Loucy (cell line): ENCODE measurements at regions not wholly inside any gene's neighbourhood (a gene's known extent, or its start where the extent isn't known, plus 50 kb on each side); places are given as distances from the start of the nearest gene placed in this dataset.

Experiments used
- H2AFZ ChIP-seq: fragments of 200-600 bp; sonication (generic); 2 replicates; pipeline ENCODE4 v1.6.0; 2016; ENCODE audit warnings: antibody characterized with exemption, mild to moderate bottlenecking, low read length, moderate library complexity
- H3F3A ChIP-seq: fragments of 200-600 bp; 2 replicates; pipeline ENCODE4 v1.6.0; 2016; ENCODE audit warnings: antibody characterized with exemption, low read depth, mild to moderate bottlenecking
- H3K27me3 ChIP-seq: fragments of 200-600 bp; sonication (generic); 2 replicates; pipeline ENCODE4 v1.6.1; 2014; ENCODE audit warnings: low read length, mild to moderate bottlenecking; ENCODE audit not compliant: insufficient read depth, poor library complexity, severe bottlenecking
- H3K36me3 ChIP-seq: fragments of 200-600 bp; sonication (generic); 2 replicates; pipeline ENCODE4 v1.6.1; 2016; ENCODE audit warnings: low read length; ENCODE audit not compliant: insufficient read depth
- H3K4me1 ChIP-seq: fragments of 200-600 bp; sonication (generic); 2 replicates; pipeline ENCODE4 v1.5.1; 2014; ENCODE audit warnings: low read length, mild to moderate bottlenecking; ENCODE audit not compliant: insufficient read depth, poor library complexity, severe bottlenecking
- H3K4me2 ChIP-seq: fragments of 200-600 bp; sonication (generic); 2 replicates; pipeline ENCODE4 v1.6.0; 2014; ENCODE audit warnings: antibody characterized with exemption, low read length, low read depth, mild to moderate bottlenecking; ENCODE audit not compliant: poor library complexity, severe bottlenecking
- H3K4me3 ChIP-seq: fragments of 200-600 bp; sonication (generic); 2 replicates; pipeline ENCODE4 v1.5.1; 2014; ENCODE audit warnings: low read length, mild to moderate bottlenecking, mixed read lengths; ENCODE audit not compliant: poor library complexity, severe bottlenecking
- H3K79me2 ChIP-seq: fragments of 200-600 bp; sonication (generic); 2 replicates; pipeline ENCODE4 v1.6.1; 2014; ENCODE audit warnings: low read length; ENCODE audit not compliant: insufficient read depth
- H3K9ac ChIP-seq: fragments of 200-600 bp; sonication (generic); 2 replicates; pipeline ENCODE4 v1.6.0; 2014; ENCODE audit warnings: mild to moderate bottlenecking, low read depth, low read length, moderate library complexity; ENCODE audit not compliant: poor library complexity, severe bottlenecking
- H3K9me2 ChIP-seq: fragments of 200-600 bp; sonication (generic); replicated peaks from 2 replicates; pipeline ENCODE4 v1.6.1; 2016; ENCODE audit warnings: low read depth, low read length, mixed read lengths
- H3K9me3 ChIP-seq: fragments of 200-600 bp; sonication (generic); 2 replicates; pipeline ENCODE4 v1.6.1; 2014; ENCODE audit warnings: mild to moderate bottlenecking, antibody characterized with exemption, low read length, low read depth; ENCODE audit not compliant: insufficient read depth
- H4K20me1 ChIP-seq: fragments of 200-600 bp; sonication (generic); 2 replicates; pipeline ENCODE4 v1.6.0; 2014; ENCODE audit warnings: antibody characterized with exemption, low read length, mild to moderate bottlenecking; ENCODE audit not compliant: insufficient read depth, poor library complexity, severe bottlenecking
- EZH2phosphoT487 ChIP-seq: fragments of 200-600 bp; IDR thresholded peaks from 2 replicates; pipeline ENCODE4 v1.6.1; 2018; ENCODE audit warnings: antibody characterized with exemption, mild to moderate bottlenecking, moderate library complexity, borderline replicate concordance
- TF ChIP-seq, protein P1 (sequence below): fragments of 200-600 bp; sonication (generic); conservative IDR thresholded peaks from 2 replicates; pipeline ENCODE4 v1.5.1; 2014; ENCODE audit warnings: mild to moderate bottlenecking, antibody characterized with exemption, low read length

DNA sequence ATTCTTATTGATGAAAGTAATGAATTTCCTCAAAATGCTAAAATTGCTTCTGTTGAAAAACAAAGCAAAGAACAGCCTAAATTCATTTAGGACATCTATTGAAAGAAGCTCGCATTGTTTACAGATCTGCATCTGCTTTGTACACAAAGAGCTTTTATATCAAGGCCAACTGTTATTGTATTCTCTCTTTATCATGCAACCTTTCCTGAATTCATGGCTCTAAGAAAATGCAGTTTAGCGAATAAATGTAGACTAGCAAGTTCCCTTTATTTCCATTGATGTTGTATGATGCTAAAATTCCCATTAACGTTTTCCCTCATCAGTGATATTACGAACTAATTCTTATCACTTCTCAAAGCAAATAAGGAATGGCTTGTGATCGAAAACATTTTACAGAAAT, 446.3 kb downstream of the MID1IP1 start:
- Histone ChIP-seq H3K9ac (no peak overlapping the region), H4K20me1 (no peaks in the 10 kb centered on the region), H3K9me3 (no peaks in the 10 kb centered on the region), H3K79me2 (no peaks in the 10 kb centered on the region), H3K9me2 (no peaks in the 10 kb centered on the region), H3K4me1 (peaks cover 21% of the 10 kb centered on the region), H3K36me3 (no peaks in the 10 kb centered on the region), H3K27me3 (no peaks in the 10 kb centered on the region), H2AFZ (no peak overlapping the region), H3K4me2 (no peak overlapping the region), H3F3A (no peaks in the 10 kb centered on the region; the same call in 1 of the 2 replicates), H3K4me3 (no peak overlapping the region)
- TF ChIP-seq EZH2phosphoT487: no peak
- TF ChIP-seq, protein P1, sequence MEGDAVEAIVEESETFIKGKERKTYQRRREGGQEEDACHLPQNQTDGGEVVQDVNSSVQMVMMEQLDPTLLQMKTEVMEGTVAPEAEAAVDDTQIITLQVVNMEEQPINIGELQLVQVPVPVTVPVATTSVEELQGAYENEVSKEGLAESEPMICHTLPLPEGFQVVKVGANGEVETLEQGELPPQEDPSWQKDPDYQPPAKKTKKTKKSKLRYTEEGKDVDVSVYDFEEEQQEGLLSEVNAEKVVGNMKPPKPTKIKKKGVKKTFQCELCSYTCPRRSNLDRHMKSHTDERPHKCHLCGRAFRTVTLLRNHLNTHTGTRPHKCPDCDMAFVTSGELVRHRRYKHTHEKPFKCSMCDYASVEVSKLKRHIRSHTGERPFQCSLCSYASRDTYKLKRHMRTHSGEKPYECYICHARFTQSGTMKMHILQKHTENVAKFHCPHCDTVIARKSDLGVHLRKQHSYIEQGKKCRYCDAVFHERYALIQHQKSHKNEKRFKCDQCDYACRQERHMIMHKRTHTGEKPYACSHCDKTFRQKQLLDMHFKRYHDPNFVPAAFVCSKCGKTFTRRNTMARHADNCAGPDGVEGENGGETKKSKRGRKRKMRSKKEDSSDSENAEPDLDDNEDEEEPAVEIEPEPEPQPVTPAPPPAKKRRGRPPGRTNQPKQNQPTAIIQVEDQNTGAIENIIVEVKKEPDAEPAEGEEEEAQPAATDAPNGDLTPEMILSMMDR: no peak

DNA sequence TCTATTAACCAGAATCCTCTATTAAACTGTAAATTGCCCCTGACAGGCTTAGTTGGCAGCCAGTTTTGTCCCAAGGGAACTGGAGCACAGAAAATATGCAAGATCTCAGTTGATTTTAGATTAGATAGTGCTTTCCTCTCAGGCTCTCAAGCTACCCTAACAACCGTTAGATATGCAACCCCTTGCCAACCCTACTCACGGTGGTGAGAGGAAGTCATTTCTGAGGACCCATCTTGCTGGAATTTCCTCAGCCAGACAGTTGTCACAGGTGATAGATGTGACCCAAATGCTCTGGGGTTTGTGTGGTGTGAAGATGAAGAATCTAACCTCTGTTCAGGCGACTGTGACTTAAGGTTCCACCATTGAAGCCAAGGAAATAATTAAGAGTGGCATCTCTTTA, 447.1 kb downstream of the MID1IP1 start:
- Histone ChIP-seq H3K9me3 (no peaks in the 10 kb centered on the region), H3K4me2 (peak overlapping the region; percentile 1), H3K79me2 (no peaks in the 10 kb centered on the region), H3F3A (no peaks in the 10 kb centered on the region; the same call in 1 of the 2 replicates), H3K4me1 (peaks cover 27% of the 10 kb centered on the region), H3K9me2 (no peaks in the 10 kb centered on the region), H4K20me1 (no peaks in the 10 kb centered on the region), H3K27me3 (no peaks in the 10 kb centered on the region), H3K4me3 (no peak overlapping the region), H3K9ac (no peak overlapping the region), H3K36me3 (no peaks in the 10 kb centered on the region), H2AFZ (peak overlapping the region; percentile 27; the same call in 1 of the 2 replicates)
- TF ChIP-seq EZH2phosphoT487: no peak
- TF ChIP-seq, protein P1: no peak

DNA sequence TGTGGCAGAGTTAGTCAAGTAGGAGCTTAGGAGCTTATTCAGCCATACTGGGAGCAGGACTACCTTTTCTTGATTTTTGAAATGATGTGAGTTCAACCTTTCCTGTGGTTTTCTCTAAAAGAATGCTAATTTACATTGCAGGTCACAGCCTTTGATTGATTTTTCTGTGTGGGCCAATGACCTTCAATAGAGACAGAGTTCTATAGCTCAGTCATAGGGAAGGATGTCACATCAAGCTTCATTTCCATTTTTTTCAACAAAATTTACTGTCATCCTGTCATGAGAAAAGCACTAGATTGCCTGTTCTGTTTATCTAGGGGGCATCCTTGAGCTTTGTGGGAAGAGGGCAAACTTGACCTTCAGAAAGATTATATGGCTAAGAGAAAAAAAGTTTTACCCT, 448.7 kb downstream of the MID1IP1 start:
- no peaks in the 10 kb centered on the region; the same call in 1 of the 2 replicates for H3F3A ChIP-seq
- H4K20me1 ChIP-seq: no peaks in the 10 kb centered on the region
- no peak overlapping the region for H3K4me2 ChIP-seq
- H3K9me2 ChIP-seq: no peaks in the 10 kb centered on the region
- no peak overlapping the region for H2AFZ ChIP-seq
- H3K9ac ChIP-seq: no peak overlapping the region
- H3K79me2 ChIP-seq: no peaks in the 10 kb centered on the region
- no peak overlapping the region for H3K4me3 ChIP-seq
- no peaks in the 10 kb centered on the region for H3K9me3 ChIP-seq
- peaks cover 40% of the 10 kb centered on the region for H3K4me1 ChIP-seq
- no peaks in the 10 kb centered on the region for H3K36me3 ChIP-seq
- TF ChIP-seq EZH2phosphoT487: no peak
- TF ChIP-seq, protein P1: peak; percentile 51
- H3K27me3 ChIP-seq: no peaks in the 10 kb centered on the region
